ENCODE measurements at regions not wholly inside any gene's neighbourhood (a gene's known extent, or its start where the extent isn't known, plus 50 kb on each side); places are given as distances from the start of the nearest gene placed in this dataset.

DNA sequence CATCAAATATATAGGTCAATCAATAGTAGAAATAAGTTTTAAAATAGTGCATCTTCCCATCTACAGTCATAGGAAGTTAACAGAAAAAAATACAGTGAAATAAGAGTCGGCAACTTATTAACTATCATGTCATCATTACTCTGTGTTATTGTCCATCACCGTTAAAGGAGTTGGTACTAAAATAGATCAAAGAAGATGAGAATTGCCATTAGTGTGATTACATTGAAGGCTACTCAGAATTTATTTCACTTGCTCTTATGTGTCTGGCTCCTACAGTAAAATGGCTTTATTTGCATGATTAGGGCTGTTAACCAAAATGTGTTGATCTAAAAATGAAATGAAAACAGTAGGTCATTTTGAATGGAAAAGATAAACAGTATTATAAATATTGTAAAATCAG, 162.5 kb upstream of the SLITRK1 start:
- H3K9me3 ChIP-seq (ENCODE audit: control extremely low read depth in 1 of 3, control insufficient read depth in 2 of 3, insufficient read depth in 1 of 3, low read length in 2 of 3) = no peaks in the 10 kb centered on the region
- H3K4me2 ChIP-seq (replicated peaks; ENCODE audit: low read depth, low read length, poor library complexity, severe bottlenecking) = no peak overlapping the region
- no peak overlapping the region for H3K9ac ChIP-seq (ENCODE audit: low read length)
- no peaks in the 10 kb centered on the region for H3K36me3 ChIP-seq (replicated peaks in 1 of 2; ENCODE audit: control extremely low read depth in 1 of 2, control insufficient read depth in 1 of 2, extremely low read depth in 1 of 2, insufficient read depth in 2 of 2, low read length in 1 of 2)
- H4K20me1 ChIP-seq (ENCODE audit: control insufficient read depth, insufficient read depth, low read length, poor library complexity, severe bottlenecking) = no peaks in the 10 kb centered on the region
- Mint-ChIP-seq H3K27ac (no peak overlapping the region), H3K4me3 (no peak overlapping the region), H3K9me3 (ENCODE audit: insufficient read depth) (peaks cover 5% of the 10 kb centered on the region), H3K27me3 (no peaks in the 10 kb centered on the region), H3K4me1 (no peaks in the 10 kb centered on the region)
- no peak overlapping the region for H3K27ac ChIP-seq (ENCODE audit: low read length in 2 of 2)
- no peaks in the 10 kb centered on the region for H3K27me3 ChIP-seq (replicated peaks in 1 of 4; ENCODE audit: control extremely low read depth in 1 of 4, control insufficient read depth in 3 of 4, insufficient read depth in 4 of 4, low read length in 3 of 4)
- CTCF ChIA-PET = no interaction called here
- POLR2A ChIA-PET = no interaction called here
- H2AFZ ChIP-seq (ENCODE audit: insufficient read depth, low read depth, low read length, poor library complexity, severe bottlenecking) = no peak overlapping the region
- intact Hi-C loops (cut with micrococcal nuclease) = no loop called here
- WGBS (ENCODE audit: insufficient coverage) = no CpG with 5 or more reads among the region's 2 CpGs
- no peaks in the 10 kb centered on the region for H3K4me1 ChIP-seq (ENCODE audit: control insufficient read depth in 2 of 2, insufficient read depth in 2 of 2, low read length in 2 of 2)
- TF ChIP-seq EZH2 (IDR thresholded peaks at IDR 0.05; ENCODE audit: borderline replicate concordance, insufficient read depth, low read depth, low read length, poor library complexity, severe bottlenecking) = no peak
- TF ChIP-seq, protein P1, sequence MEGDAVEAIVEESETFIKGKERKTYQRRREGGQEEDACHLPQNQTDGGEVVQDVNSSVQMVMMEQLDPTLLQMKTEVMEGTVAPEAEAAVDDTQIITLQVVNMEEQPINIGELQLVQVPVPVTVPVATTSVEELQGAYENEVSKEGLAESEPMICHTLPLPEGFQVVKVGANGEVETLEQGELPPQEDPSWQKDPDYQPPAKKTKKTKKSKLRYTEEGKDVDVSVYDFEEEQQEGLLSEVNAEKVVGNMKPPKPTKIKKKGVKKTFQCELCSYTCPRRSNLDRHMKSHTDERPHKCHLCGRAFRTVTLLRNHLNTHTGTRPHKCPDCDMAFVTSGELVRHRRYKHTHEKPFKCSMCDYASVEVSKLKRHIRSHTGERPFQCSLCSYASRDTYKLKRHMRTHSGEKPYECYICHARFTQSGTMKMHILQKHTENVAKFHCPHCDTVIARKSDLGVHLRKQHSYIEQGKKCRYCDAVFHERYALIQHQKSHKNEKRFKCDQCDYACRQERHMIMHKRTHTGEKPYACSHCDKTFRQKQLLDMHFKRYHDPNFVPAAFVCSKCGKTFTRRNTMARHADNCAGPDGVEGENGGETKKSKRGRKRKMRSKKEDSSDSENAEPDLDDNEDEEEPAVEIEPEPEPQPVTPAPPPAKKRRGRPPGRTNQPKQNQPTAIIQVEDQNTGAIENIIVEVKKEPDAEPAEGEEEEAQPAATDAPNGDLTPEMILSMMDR (IDR thresholded peaks at IDR 0.05) = no peak
- DNase-seq (no peak), ATAC-seq (ENCODE audit: low read depth) (no peak)
- H3K4me3 ChIP-seq (ENCODE audit: control extremely low read depth in 1 of 5, extremely low read depth in 1 of 5, insufficient read depth in 1 of 5, low read depth in 2 of 5, low read length in 4 of 5) = no peak overlapping the region
- H3K79me2 ChIP-seq (ENCODE audit: control insufficient read depth, insufficient read depth, low read length) = no peaks in the 10 kb centered on the region

DNA sequence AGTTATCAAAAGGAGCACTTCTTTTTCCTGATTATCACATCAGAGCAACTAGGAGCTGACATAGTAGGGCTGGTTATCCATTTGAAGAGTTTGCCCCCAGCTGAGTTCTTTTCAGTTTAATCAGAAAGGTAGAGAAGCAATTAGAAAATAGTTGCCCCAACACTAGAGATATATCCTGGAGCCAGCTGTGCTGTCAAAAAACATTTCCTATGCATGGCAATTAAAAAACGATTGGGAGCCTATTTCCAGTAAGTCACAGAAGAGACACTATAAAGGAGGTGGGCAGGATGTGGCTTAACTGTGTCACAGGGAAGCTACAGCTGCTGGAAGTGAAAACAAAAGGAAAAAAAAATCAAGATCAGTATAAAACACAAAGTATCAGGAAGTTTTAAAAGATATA, 155.7 kb upstream of the SLITRK1 start:
- H3K4me1 ChIP-seq (ENCODE audit: control insufficient read depth in 2 of 2, insufficient read depth in 2 of 2, low read length in 2 of 2) = no peaks in the 10 kb centered on the region
- no peaks in the 10 kb centered on the region for H3K36me3 ChIP-seq (replicated peaks in 1 of 2; ENCODE audit: control extremely low read depth in 1 of 2, control insufficient read depth in 1 of 2, extremely low read depth in 1 of 2, insufficient read depth in 2 of 2, low read length in 1 of 2)
- no peak for TF ChIP-seq EZH2 (IDR thresholded peaks at IDR 0.05; ENCODE audit: borderline replicate concordance, insufficient read depth, low read depth, low read length, poor library complexity, severe bottlenecking)
- TF ChIP-seq, protein P1 (IDR thresholded peaks at IDR 0.05) = no peak
- Mint-ChIP-seq H3K9me3 (ENCODE audit: insufficient read depth) (peaks cover 3% of the 10 kb centered on the region), H3K27ac (no peak overlapping the region), H3K4me3 (no peak overlapping the region), H3K27me3 (no peaks in the 10 kb centered on the region), H3K4me1 (no peaks in the 10 kb centered on the region)
- no peaks in the 10 kb centered on the region for H3K79me2 ChIP-seq (ENCODE audit: control insufficient read depth, insufficient read depth, low read length)
- no peaks in the 10 kb centered on the region for H4K20me1 ChIP-seq (ENCODE audit: control insufficient read depth, insufficient read depth, low read length, poor library complexity, severe bottlenecking)
- H3K4me3 ChIP-seq (ENCODE audit: control extremely low read depth in 1 of 5, extremely low read depth in 1 of 5, insufficient read depth in 1 of 5, low read depth in 2 of 5, low read length in 4 of 5) = no peak overlapping the region
- no peaks in the 10 kb centered on the region for H3K9me3 ChIP-seq (ENCODE audit: control extremely low read depth in 1 of 3, control insufficient read depth in 2 of 3, insufficient read depth in 1 of 3, low read length in 2 of 3)
- no peak overlapping the region for H3K9ac ChIP-seq (ENCODE audit: low read length)
- no peak for ATAC-seq (ENCODE audit: low read depth)
- no peak overlapping the region for H2AFZ ChIP-seq (ENCODE audit: insufficient read depth, low read depth, low read length, poor library complexity, severe bottlenecking)
- WGBS (ENCODE audit: insufficient coverage) = 0% methylated on average over 1 of the region's 1 CpG
- no peak for DNase-seq
- intact Hi-C loops (cut with micrococcal nuclease) = no loop called here
- H3K4me2 ChIP-seq (replicated peaks; ENCODE audit: low read depth, low read length, poor library complexity, severe bottlenecking) = no peak overlapping the region
- ChIA-PET POLR2A (no interaction called here), CTCF (no interaction called here)
- H3K27me3 ChIP-seq (replicated peaks in 1 of 4; ENCODE audit: control extremely low read depth in 1 of 4, control insufficient read depth in 3 of 4, insufficient read depth in 4 of 4, low read length in 3 of 4) = no peaks in the 10 kb centered on the region
- no peak overlapping the region for H3K27ac ChIP-seq (ENCODE audit: low read length in 2 of 2)

Data from B cell (primary cell).